Cardiac fibroblast (primary cell): ENCODE measurements at regions not wholly inside any gene's neighbourhood (a gene's known extent, or its start where the extent isn't known, plus 50 kb on each side); places are given as distances from the start of the nearest gene placed in this dataset.

Source experiments
- DNase-seq, 2 donors: peaks; one replicate each; pipeline versions ENCODE4 v3.0.0 to v3.0.0-alpha.2; 2010; ENCODE audit warnings: low read depth in 2 of 2
- H3K4me3 ChIP-seq, 2 donors: replicated peaks in 1 of 2; 1 replicate in 1 of 2; 2 replicates in 1 of 2; pipeline ENCODE4 v1.5.1; 2011; ENCODE audit warnings: low read depth in 2 of 2, low read length in 2 of 2, mild to moderate bottlenecking in 2 of 2, moderate library complexity in 1 of 2
- CTCF ChIP-seq: IDR thresholded peaks from one replicate; pipeline ENCODE4 v1.5.1; 2011; ENCODE audit warnings: low read depth, mild to moderate bottlenecking, low read length, inconsistent platforms

GRCh38 chr1:5660141-5660935 is 331.9 kb downstream of the NPHP4 start:
- H3K4me3 ChIP-seq: no peak overlapping the region
- DNase-seq: no peak
- TF ChIP-seq CTCF: no peak

DNA sequence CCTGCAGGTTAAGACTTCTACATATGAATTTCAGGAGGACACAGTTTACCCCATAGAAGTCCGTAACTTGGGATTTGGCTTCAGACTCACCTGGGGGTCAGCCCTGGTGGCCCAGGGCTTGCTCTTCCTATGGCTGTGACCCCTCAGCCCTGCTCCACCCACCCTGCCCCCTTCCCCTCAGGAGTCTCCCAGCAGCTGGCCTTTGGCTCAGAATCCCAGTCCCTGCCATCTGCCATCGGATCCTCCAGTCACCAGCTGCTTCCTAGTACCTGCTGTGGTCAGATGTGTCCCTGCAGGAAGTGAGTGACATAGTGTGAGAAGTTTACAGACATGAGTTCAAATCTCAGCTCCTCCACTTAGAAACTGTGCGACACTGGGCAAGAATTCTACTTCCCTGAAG is 332.6 kb downstream of the NPHP4 start:
- no peak overlapping the region for H3K4me3 ChIP-seq
- no peak for DNase-seq
- TF ChIP-seq CTCF: no peak

- no peak for DNase-seq
- TF ChIP-seq CTCF: no peak
- H3K4me3 ChIP-seq: no peak overlapping the region
These were observed 333.6 kb downstream of the NPHP4 start for GRCh38 chr1:5658340-5659316.

- H3K4me3 ChIP-seq: no peak overlapping the region
- no peak for TF ChIP-seq CTCF
- no peak for DNase-seq
These were observed 340.0 kb downstream of the NPHP4 start for GRCh38 chr1:5651964-5652821.

DNA sequence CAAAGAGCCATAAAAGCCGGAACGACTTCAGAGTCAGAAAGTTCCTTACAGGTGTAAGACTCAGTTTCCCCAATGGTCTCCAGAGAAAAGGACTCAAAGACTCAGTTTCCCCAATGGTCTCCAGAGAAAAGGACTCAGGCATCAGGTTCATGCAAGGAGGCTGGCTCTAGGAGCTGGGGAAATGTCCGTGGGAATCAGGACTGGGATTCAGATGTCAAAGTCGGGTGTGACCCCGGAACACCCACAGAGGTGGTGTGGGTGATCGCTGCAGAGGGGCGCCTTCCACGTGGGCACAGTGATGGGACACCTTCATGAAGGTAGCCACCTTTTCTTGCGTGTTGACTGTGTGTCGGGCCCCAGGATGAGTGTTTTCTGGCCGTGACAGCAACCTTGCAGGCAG is 340.8 kb downstream of the NPHP4 start:
- no peak for TF ChIP-seq CTCF
- no peak overlapping the region for H3K4me3 ChIP-seq
- DNase-seq: no peak

GRCh38 chr1:5651027-5651410 is 341.2 kb downstream of the NPHP4 start:
- no peak for TF ChIP-seq CTCF
- H3K4me3 ChIP-seq: no peak overlapping the region
- DNase-seq: no peak
